Muscle of back (tissue), 3 donors: ENCODE measurements at regions not wholly inside any gene's neighbourhood (a gene's known extent, or its start where the extent isn't known, plus 50 kb on each side); places are given as distances from the start of the nearest gene placed in this dataset.

Experiments
- DNase-seq, 3 donors: peaks; one replicate each; pipeline versions ENCODE4 v3.0.0 to v3.0.0-alpha.2; 2013

- DNase-seq: peak in 1 of 3 donors; percentile 3
Measured at GRCh38 chr3:168398371-168399025, 302.8 kb upstream of the GOLIM4 start.

GRCh38 chr3:168396861-168397260, 301.1 kb upstream of the GOLIM4 start:
- DNase-seq: no peak

- no peak for DNase-seq
Measured at GRCh38 chr3:168395551-168395950, 299.8 kb upstream of the GOLIM4 start.

GRCh38 chr3:168394439-168394838, 298.7 kb upstream of the GOLIM4 start:
- no peak for DNase-seq

GRCh38 chr3:168386301-168386700, 290.6 kb upstream of the GOLIM4 start:
- no peak for DNase-seq

GRCh38 chr3:168384990-168385389, 289.3 kb upstream of the GOLIM4 start:
- DNase-seq: no peak

- no peak for DNase-seq
Measured at GRCh38 chr3:168383573-168383972, 287.8 kb upstream of the GOLIM4 start.

GRCh38 chr3:168371846-168372245, 276.1 kb upstream of the GOLIM4 start:
- DNase-seq: no peak

GRCh38 chr3:168364967-168365366, 269.2 kb upstream of the GOLIM4 start:
- DNase-seq: no peak

- DNase-seq: no peak
Measured at GRCh38 chr3:168362661-168363247, 267.0 kb upstream of the GOLIM4 start.

GRCh38 chr3:168362156-168362555, 266.4 kb upstream of the GOLIM4 start:
- peak in 1 of 3 donors; percentile 19 for DNase-seq

GRCh38 chr3:168360993-168361392, 265.3 kb upstream of the GOLIM4 start:
- DNase-seq: no peak

GRCh38 chr3:168342946-168343850, 247.5 kb upstream of the GOLIM4 start:
- no peak for DNase-seq

GRCh38 chr3:168341956-168342936, 246.5 kb upstream of the GOLIM4 start:
- DNase-seq: peak in 1 of 3 donors; percentile 45

- DNase-seq: peak; percentile 27 to 85 (median 56)
Measured at GRCh38 chr3:168341192-168341815, 245.6 kb upstream of the GOLIM4 start.

GRCh38 chr3:168338161-168338560, 242.4 kb upstream of the GOLIM4 start:
- no peak for DNase-seq

- DNase-seq: no peak
Measured at GRCh38 chr3:168336276-168336675, 240.6 kb upstream of the GOLIM4 start.

- no peak for DNase-seq
Measured at GRCh38 chr3:168333410-168333935, 237.7 kb upstream of the GOLIM4 start.

- DNase-seq: no peak
Measured at GRCh38 chr3:168331756-168332155, 236.0 kb upstream of the GOLIM4 start.

- no peak for DNase-seq
Measured at GRCh38 chr3:168330983-168331382, 235.3 kb upstream of the GOLIM4 start.

GRCh38 chr3:168327856-168328255, 232.1 kb upstream of the GOLIM4 start:
- peak in 1 of 3 donors; percentile 43 for DNase-seq
